CD4-positive, alpha-beta T cell (primary cell): ENCODE measurements at regions not wholly inside any gene's neighbourhood (a gene's known extent, or its start where the extent isn't known, plus 50 kb on each side); places are given as distances from the start of the nearest gene placed in this dataset.

Experiments used
- ATAC-seq: fragments of 200-7000 bp; cut with Tn5 transposase; one replicate; pipeline ENCODE4 v1.10.0; 2022; ENCODE audit warnings: mild to moderate bottlenecking; ENCODE audit not compliant: poor library complexity
- CTCF ChIA-PET: fragments of 350-600 bp; sonication (Branson Sonifier 250); formaldehyde crosslinking; loops from one replicate; lab custom pipeline; 2021; ENCODE audit warnings: antibody characterized with exemption, inconsistent platforms; lab: Charles Lee
- POLR2A ChIA-PET: fragments of 350-600 bp; sonication (Branson Sonifier 250); formaldehyde crosslinking; loops from one replicate; lab custom pipeline; 2021; ENCODE audit warnings: antibody characterized with exemption, inconsistent platforms; lab: Charles Lee
- DNase-seq, 14 experiments: peaks; one replicate each; pipeline ENCODE4 v3.0.0-alpha.2; 2013 to 2020; ENCODE audit warnings: mixed read lengths in 2 of 14
- H3K27ac ChIP-seq, 2 donors: one replicate each; pipeline versions ENCODE4 v1.5.1 to v1.7.0; 2013; ENCODE audit warnings: low read length in 2 of 2, low read depth in 1 of 2, mild to moderate bottlenecking in 1 of 2
- H3K27me3 ChIP-seq, 2 experiments: 1 replicate in 1 of 2; 2 replicates in 1 of 2; pipeline versions ENCODE4 v1.6.1 to v1.7.0; 2013; ENCODE audit warnings: low read length in 2 of 2, control low read depth in 1 of 2, mild to moderate bottlenecking in 1 of 2, moderate library complexity in 1 of 2; ENCODE audit not compliant: insufficient read depth in 2 of 2, control insufficient read depth in 1 of 2
- H3K36me3 ChIP-seq: one replicate; pipeline ENCODE4 v1.6.1; 2013; ENCODE audit warnings: low read length, control low read depth; ENCODE audit not compliant: insufficient read depth
- H3K4me1 ChIP-seq: one replicate; pipeline ENCODE4 v1.6.1; 2013; ENCODE audit warnings: low read length, control low read depth; ENCODE audit not compliant: insufficient read depth
- H3K4me3 ChIP-seq: one replicate; pipeline ENCODE4 v1.5.1; 2013; ENCODE audit warnings: mild to moderate bottlenecking, low read length, moderate library complexity
- H3K9me3 ChIP-seq, 2 experiments: 1 replicate in 1 of 2; 2 replicates in 1 of 2; pipeline versions ENCODE4 v1.6.1 to v1.7.0; 2013; ENCODE audit warnings: low read length in 2 of 2, mild to moderate bottlenecking in 2 of 2, control low read depth in 1 of 2, moderate library complexity in 1 of 2; ENCODE audit not compliant: control insufficient read depth in 1 of 2, insufficient read depth in 1 of 2
- H3K27ac Mint-ChIP-seq: one replicate; pipeline ENCODE4 v1.8.0; 2020; ENCODE audit warnings: mixed read lengths
- H3K27me3 Mint-ChIP-seq: one replicate; pipeline ENCODE4 v1.8.0; 2021; ENCODE audit warnings: mixed read lengths
- H3K36me3 Mint-ChIP-seq: one replicate; pipeline ENCODE4 v1.8.0; 2021; ENCODE audit warnings: low read depth, mixed read lengths
- H3K4me1 Mint-ChIP-seq: one replicate; pipeline ENCODE4 v1.8.0; 2021; ENCODE audit warnings: low read depth, mixed read lengths
- H3K4me3 Mint-ChIP-seq: one replicate; pipeline ENCODE4 v1.8.0; 2020; ENCODE audit warnings: mild to moderate bottlenecking, mixed read lengths
- H3K9me3 Mint-ChIP-seq: one replicate; pipeline ENCODE4 v1.8.0; 2020; ENCODE audit warnings: mixed read lengths
- intact Hi-C, 2 experiments: fragments of 100-400 bp; cut with DNase I in 1 of 2; cut with micrococcal nuclease in 1 of 2; formaldehyde crosslinking; loops; one replicate each; pipeline versions ENCODE4 v1.15.1 to v1.9.0; 2023 to 2025; cut with DNase I, micrococcal nuclease
- TF ChIP-seq, protein P1 (sequence below): fragments of 200-600 bp; IDR thresholded peaks from one replicate; pipeline ENCODE4 v1.8.0; 2022; ENCODE audit warnings: antibody characterized with exemption, mild to moderate bottlenecking

DNA sequence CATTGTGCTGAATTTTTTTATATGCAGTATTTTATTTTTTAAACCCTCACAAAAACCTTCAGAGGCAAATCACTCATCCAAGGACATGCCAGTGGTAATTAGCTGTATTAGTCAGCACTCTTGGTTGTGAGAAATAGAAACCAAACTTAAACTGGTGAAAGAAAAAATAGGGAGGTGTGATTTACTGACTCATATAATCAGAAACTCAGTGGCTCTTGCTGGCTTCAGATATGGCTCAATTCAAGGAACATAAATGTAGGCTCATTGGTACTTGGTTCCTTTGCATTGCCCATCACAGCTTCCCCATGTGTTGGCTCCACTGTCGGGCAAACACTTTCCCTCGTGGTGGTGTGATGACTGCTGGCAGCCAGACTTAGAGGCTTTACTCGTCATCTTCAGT is 497.2 kb downstream of the MAT2B start:
- Mint-ChIP-seq H3K27ac (no peak overlapping the region), H3K4me3 (no peak overlapping the region), H3K27me3 (no peaks in the 10 kb centered on the region), H3K36me3 (no peaks in the 10 kb centered on the region), H3K4me1 (no peaks in the 10 kb centered on the region), H3K9me3 (no peaks in the 10 kb centered on the region)
- intact Hi-C loops, result no loop called here
- H3K4me3 ChIP-seq, result no peak overlapping the region
- ChIA-PET CTCF (no interaction called here), POLR2A (no interaction called here)
- no peak for DNase-seq
- no peaks in the 10 kb centered on the region for H3K36me3 ChIP-seq
- H3K4me1 ChIP-seq, result no peaks in the 10 kb centered on the region
- no peak overlapping the region for H3K27ac ChIP-seq
- TF ChIP-seq, protein P1, sequence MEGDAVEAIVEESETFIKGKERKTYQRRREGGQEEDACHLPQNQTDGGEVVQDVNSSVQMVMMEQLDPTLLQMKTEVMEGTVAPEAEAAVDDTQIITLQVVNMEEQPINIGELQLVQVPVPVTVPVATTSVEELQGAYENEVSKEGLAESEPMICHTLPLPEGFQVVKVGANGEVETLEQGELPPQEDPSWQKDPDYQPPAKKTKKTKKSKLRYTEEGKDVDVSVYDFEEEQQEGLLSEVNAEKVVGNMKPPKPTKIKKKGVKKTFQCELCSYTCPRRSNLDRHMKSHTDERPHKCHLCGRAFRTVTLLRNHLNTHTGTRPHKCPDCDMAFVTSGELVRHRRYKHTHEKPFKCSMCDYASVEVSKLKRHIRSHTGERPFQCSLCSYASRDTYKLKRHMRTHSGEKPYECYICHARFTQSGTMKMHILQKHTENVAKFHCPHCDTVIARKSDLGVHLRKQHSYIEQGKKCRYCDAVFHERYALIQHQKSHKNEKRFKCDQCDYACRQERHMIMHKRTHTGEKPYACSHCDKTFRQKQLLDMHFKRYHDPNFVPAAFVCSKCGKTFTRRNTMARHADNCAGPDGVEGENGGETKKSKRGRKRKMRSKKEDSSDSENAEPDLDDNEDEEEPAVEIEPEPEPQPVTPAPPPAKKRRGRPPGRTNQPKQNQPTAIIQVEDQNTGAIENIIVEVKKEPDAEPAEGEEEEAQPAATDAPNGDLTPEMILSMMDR, result no peak
- H3K27me3 ChIP-seq, result no peaks in the 10 kb centered on the region
- no peak for ATAC-seq
- H3K9me3 ChIP-seq, result no peaks in the 10 kb centered on the region

DNA sequence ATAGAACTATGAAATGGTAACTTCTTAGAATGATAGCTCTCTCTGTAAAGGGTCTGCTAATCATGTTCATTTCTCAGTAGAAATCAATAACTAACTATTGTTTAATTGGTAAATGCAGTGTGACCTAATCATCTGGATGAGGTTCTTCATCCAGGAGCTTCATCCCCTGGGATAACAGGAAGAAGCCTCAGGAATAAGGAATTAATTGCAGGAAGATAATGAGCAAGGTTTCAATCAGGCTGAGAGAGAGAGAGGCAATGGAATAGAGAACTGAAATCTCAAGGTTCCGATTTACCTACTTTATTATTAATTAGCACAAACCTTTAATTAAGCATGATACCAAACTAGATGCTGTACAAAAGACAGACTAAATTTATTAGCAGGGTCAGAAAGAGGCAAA is 499.7 kb downstream of the MAT2B start:
- no peaks in the 10 kb centered on the region for H3K4me1 Mint-ChIP-seq
- DNase-seq (no peak), ATAC-seq (no peak)
- no peak overlapping the region for H3K27ac Mint-ChIP-seq
- ChIA-PET CTCF (no interaction called here), POLR2A (no interaction called here)
- intact Hi-C loops, result no loop called here
- Histone ChIP-seq H3K4me1 (no peaks in the 10 kb centered on the region), H3K4me3 (no peak overlapping the region), H3K9me3 (no peaks in the 10 kb centered on the region), H3K27me3 (no peaks in the 10 kb centered on the region), H3K36me3 (no peaks in the 10 kb centered on the region), H3K27ac (no peak overlapping the region)
- no peaks in the 10 kb centered on the region for H3K27me3 Mint-ChIP-seq
- no peaks in the 10 kb centered on the region for H3K9me3 Mint-ChIP-seq
- no peaks in the 10 kb centered on the region for H3K36me3 Mint-ChIP-seq
- TF ChIP-seq, protein P1, result no peak
- H3K4me3 Mint-ChIP-seq, result no peak overlapping the region

DNA sequence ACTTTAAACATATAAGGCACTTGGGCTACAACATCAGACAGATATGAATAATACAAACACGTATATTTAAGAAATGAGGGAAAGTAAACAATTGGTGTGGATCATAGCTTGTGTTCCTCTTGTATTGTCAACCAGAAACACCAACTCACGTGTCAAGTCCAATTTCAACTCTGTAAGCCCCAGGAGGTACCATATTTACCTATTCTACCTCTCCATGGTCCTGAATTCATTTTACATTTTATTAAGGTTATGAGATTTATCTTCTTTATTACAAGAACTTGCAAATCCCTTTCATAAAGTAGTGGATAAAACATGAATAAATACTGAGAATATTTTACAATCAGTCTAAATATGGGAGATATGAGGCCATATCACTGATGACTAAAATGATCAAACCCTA is 501.6 kb downstream of the MAT2B start:
- CTCF ChIA-PET, result no interaction called here

More for the DNA sequence above, 501.6 kb downstream of the MAT2B start:
- Mint-ChIP-seq H3K4me1 (no peaks in the 10 kb centered on the region), H3K9me3 (no peaks in the 10 kb centered on the region), H3K27me3 (no peaks in the 10 kb centered on the region), H3K4me3 (no peak overlapping the region), H3K27ac (no peak overlapping the region), H3K36me3 (no peaks in the 10 kb centered on the region)
- no peak for ATAC-seq
- Histone ChIP-seq H3K27me3 (no peaks in the 10 kb centered on the region), H3K27ac (no peak overlapping the region), H3K9me3 (no peaks in the 10 kb centered on the region), H3K4me3 (no peak overlapping the region), H3K36me3 (no peaks in the 10 kb centered on the region), H3K4me1 (no peaks in the 10 kb centered on the region)
- TF ChIP-seq, protein P1, result no peak
- intact Hi-C loops, result no loop called here
- POLR2A ChIA-PET, result no interaction called here
- DNase-seq, result no peak
